Endothelial cell of umbilical vein (primary cell): ENCODE measurements at regions not wholly inside any gene's neighbourhood (a gene's known extent, or its start where the extent isn't known, plus 50 kb on each side); places are given as distances from the start of the nearest gene placed in this dataset.

Experiments used
- BruUV-seq: library from RNA; stranded (reverse); fragments of 400-500 nt; replicated peaks from 2 replicates; lab custom pipeline; 2021; lab: Mats Ljungman, UMichigan
- CTCF ChIA-PET: fragments of 300-600, 350-600 bp; sonication (Branson Sonifier 250); formaldehyde crosslinking; loops from one replicate; lab custom pipeline; 2021; ENCODE audit warnings: antibody characterized with exemption, inconsistent platforms; lab: Charles Lee
- POLR2A ChIA-PET: fragments of 300-600, 350-600 bp; sonication (Branson Sonifier 250); formaldehyde crosslinking; loops from one replicate; lab custom pipeline; 2021; ENCODE audit warnings: antibody characterized with exemption, inconsistent platforms; lab: Charles Lee
- DNase-seq: peaks from one replicate; pipeline ENCODE4 v3.0.0-alpha.2; 2011; ENCODE audit warnings: low read depth, low spot score
- FAIRE-seq: peaks from 2 replicates; lab custom pipeline; 2011; peaks lifted over from hg19 to GRCh38; lab: Jason Lieb, UNC
- H2AFZ ChIP-seq: 2 replicates; pipeline ENCODE4 v1.6.0; 2012; ENCODE audit warnings: low read depth, low read length, control low read depth, inconsistent platforms
- H3K27ac ChIP-seq: 2 replicates; pipeline ENCODE4 v1.5.1; 2011; ENCODE audit warnings: low read depth, mild to moderate bottlenecking, control low read depth, low read length, moderate library complexity; ENCODE audit not compliant: insufficient read depth
- H3K27me3 ChIP-seq, 2 experiments: 2 replicates each; pipeline versions ENCODE4 v1.6.0 to v1.6.1; 2011; ENCODE audit warnings: low read length in 2 of 2, mixed read lengths in 1 of 2; ENCODE audit not compliant: control insufficient read depth in 2 of 2, insufficient read depth in 2 of 2
- H3K36me3 ChIP-seq, 2 experiments: 2 replicates in 1 of 2; 3 replicates in 1 of 2; pipeline ENCODE4 v1.5.1; 2011; ENCODE audit warnings: low read length in 2 of 2, mild to moderate bottlenecking in 1 of 2, moderate library complexity in 1 of 2; ENCODE audit not compliant: control insufficient read depth in 2 of 2, insufficient read depth in 2 of 2; ENCODE audit errors: extremely low read depth in 1 of 2
- H3K4me1 ChIP-seq: 3 replicates; pipeline ENCODE4 v1.5.1; 2011; ENCODE audit warnings: mild to moderate bottlenecking, low read length; ENCODE audit not compliant: control insufficient read depth, insufficient read depth; ENCODE audit errors: extremely low read depth
- H3K4me2 ChIP-seq: 2 replicates; pipeline ENCODE4 v1.6.1; 2011; ENCODE audit warnings: low read length, control low read depth, mixed read lengths; ENCODE audit not compliant: insufficient read depth
- H3K4me3 ChIP-seq, 3 experiments: fragments of 200-600 bp in 1 of 3; sonication (generic), shearing (Covaris generic) in 1 of 3; replicated peaks in 1 of 3; 2 replicates each; pipeline ENCODE4 v1.5.1; 2011 to 2016; ENCODE audit warnings: control low read depth in 3 of 3, low read length in 3 of 3, mild to moderate bottlenecking in 2 of 3, inconsistent platforms in 1 of 3, low read depth in 1 of 3, moderate library complexity in 1 of 3; ENCODE audit not compliant: insufficient read depth in 1 of 3
- H3K79me2 ChIP-seq: 2 replicates; pipeline ENCODE4 v1.6.0; 2012; ENCODE audit warnings: low read length, inconsistent platforms; ENCODE audit not compliant: control insufficient read depth, insufficient read depth
- H3K9ac ChIP-seq: replicated peaks from 2 replicates; pipeline ENCODE3; 2011; ENCODE audit warnings: low read length, control low read depth; ENCODE audit not compliant: insufficient read depth; ENCODE audit errors: extremely low read depth
- H3K9me1 ChIP-seq: replicated peaks from 3 replicates; pipeline ENCODE4 v1.6.0; 2011; ENCODE audit warnings: mild to moderate bottlenecking, low read length; ENCODE audit not compliant: control insufficient read depth, insufficient read depth; ENCODE audit errors: extremely low read depth
- H3K9me3 ChIP-seq: replicated peaks from 2 replicates; pipeline ENCODE4 v1.5.1; 2012; ENCODE audit warnings: low read length, inconsistent platforms; ENCODE audit not compliant: control insufficient read depth, insufficient read depth
- H4K20me1 ChIP-seq: replicated peaks from 2 replicates; pipeline ENCODE3; 2011; ENCODE audit warnings: mild to moderate bottlenecking, low read length; ENCODE audit not compliant: control insufficient read depth, insufficient read depth; ENCODE audit errors: extremely low read depth
- CTCF ChIP-seq, 2 donors: IDR thresholded peaks; 1 replicate in 1 of 2; 2 replicates in 1 of 2; pipeline ENCODE4 v1.5.1; 2011; ENCODE audit warnings: low read length in 2 of 2, mild to moderate bottlenecking in 2 of 2, moderate library complexity in 2 of 2, control low read depth in 1 of 2, inconsistent platforms in 1 of 2, low read depth in 1 of 2; ENCODE audit not compliant: insufficient read depth in 1 of 2; ENCODE audit errors: extremely low read depth in 1 of 2
- EZH2 ChIP-seq: IDR thresholded peaks from 2 replicates; pipeline ENCODE4 v1.6.1; 2012; ENCODE audit warnings: borderline replicate concordance, low read depth, mild to moderate bottlenecking, moderate library complexity, low read length, inconsistent platforms; ENCODE audit not compliant: severe bottlenecking
- FOS ChIP-seq: IDR thresholded peaks from 2 replicates; pipeline ENCODE4 v1.6.1; 2011; ENCODE audit warnings: mild to moderate bottlenecking, low read length, moderate library complexity, borderline replicate concordance; ENCODE audit not compliant: insufficient read depth
- GATA2 ChIP-seq: IDR thresholded peaks from 2 replicates; pipeline ENCODE4 v1.7.0; 2011; ENCODE audit warnings: low read depth, mild to moderate bottlenecking, moderate library complexity, mixed read lengths, low read length; ENCODE audit not compliant: insufficient read length, insufficient read depth
- JUN ChIP-seq: IDR thresholded peaks from 2 replicates; pipeline ENCODE4 v1.6.1; 2011; ENCODE audit warnings: borderline replicate concordance, low read depth; ENCODE audit not compliant: insufficient read length, insufficient read depth
- MAX ChIP-seq: IDR thresholded peaks from 2 replicates; pipeline ENCODE4 v1.6.1; 2011; ENCODE audit not compliant: insufficient read depth, insufficient read length
- MYC ChIP-seq: IDR thresholded peaks from one replicate; pipeline ENCODE4 v1.6.1; 2011; ENCODE audit warnings: mild to moderate bottlenecking, low read depth, low read length
- POLR2A ChIP-seq: IDR thresholded peaks from 2 replicates; pipeline ENCODE4 v1.6.1; 2012; ENCODE audit warnings: low read depth, mild to moderate bottlenecking, control low read depth, low read length
- POLR2AphosphoS5 ChIP-seq: IDR thresholded peaks from 2 replicates; pipeline ENCODE4 v1.6.1; 2012; ENCODE audit warnings: low read depth, mild to moderate bottlenecking, control low read depth, low read length, moderate library complexity; ENCODE audit not compliant: insufficient read depth
- dilution Hi-C: fragments of 300-500 bp; cut with MboI; formaldehyde crosslinking; loops from one replicate; pipeline ENCODE4 v1.15.0; 2019; ENCODE audit warnings: low sequenced_read_pairs; ENCODE audit not compliant: extremely low pct_ligation_motif_present
- intact Hi-C: fragments of 100-400 bp; cut with micrococcal nuclease; formaldehyde crosslinking; loops from one replicate; pipeline ENCODE4 v1.10.0; 2022

- POLR2A ChIA-PET = no interaction called here
- no peaks in the 10 kb centered on the region for H3K79me2 ChIP-seq
- no peak overlapping the region for H3K27ac ChIP-seq
- H3K9ac ChIP-seq = no peak overlapping the region
- BruUV-seq = no TSS peak
- H3K4me3 ChIP-seq = no peak overlapping the region
- dilution Hi-C loops (no loop called here), intact Hi-C loops (no loop called here)
- no peaks in the 10 kb centered on the region for H3K27me3 ChIP-seq
- peaks cover under 1% of the 10 kb centered on the region for H3K9me3 ChIP-seq
- H3K4me2 ChIP-seq = no peak overlapping the region
- TF ChIP-seq MYC (no peak), JUN (no peak), POLR2AphosphoS5 (no peak), MAX (no peak), FOS (no peak), EZH2 (no peak), GATA2 (no peak), CTCF (IDR thresholded peaks at IDR 0.05; ENCODE audit: extremely low read depth in 1 of 2, insufficient read depth in 1 of 2, low read depth in 1 of 2, low read length in 2 of 2) (no peak), POLR2A (no peak)
- CTCF ChIA-PET = no interaction called here
- H4K20me1 ChIP-seq = no peaks in the 10 kb centered on the region
- FAIRE-seq = no peak
- H2AFZ ChIP-seq = no peak overlapping the region
- no peak for DNase-seq
- H3K36me3 ChIP-seq = no peaks in the 10 kb centered on the region
- no peaks in the 10 kb centered on the region for H3K4me1 ChIP-seq
- H3K9me1 ChIP-seq = no peaks in the 10 kb centered on the region
These were observed 437.9 kb upstream of the PAPPA start for GRCh38 chr9:115715666-115716065.
